ENCODE measurements at regions not wholly inside any gene's neighbourhood (a gene's known extent, or its start where the extent isn't known, plus 50 kb on each side); places are given as distances from the start of the nearest gene placed in this dataset.

DNA sequence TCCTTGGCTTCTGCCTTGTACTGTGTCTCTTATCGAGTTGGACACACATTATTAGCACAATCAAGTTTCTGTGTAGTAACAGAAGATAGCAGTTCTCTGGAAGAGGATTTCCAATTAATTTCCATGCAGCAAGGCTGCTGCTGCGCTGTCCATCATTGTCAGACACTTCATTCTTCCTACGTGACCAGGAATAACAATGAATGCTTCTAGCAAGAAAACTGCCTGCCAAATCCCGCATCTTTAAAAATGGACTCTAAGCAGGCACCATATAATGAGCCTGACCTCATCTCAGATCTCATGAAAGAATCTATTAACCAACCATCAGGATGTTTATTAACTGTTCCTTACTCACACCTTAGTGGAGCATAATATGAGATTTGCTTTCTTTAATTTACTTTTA, 1067.7 kb upstream of the FAM98A start:
- H3K4me1 ChIP-seq: peaks cover 3% of the 10 kb centered on the region
- ATAC-seq (no peak), DNase-seq (no peak)
- TF ChIP-seq, protein P1, sequence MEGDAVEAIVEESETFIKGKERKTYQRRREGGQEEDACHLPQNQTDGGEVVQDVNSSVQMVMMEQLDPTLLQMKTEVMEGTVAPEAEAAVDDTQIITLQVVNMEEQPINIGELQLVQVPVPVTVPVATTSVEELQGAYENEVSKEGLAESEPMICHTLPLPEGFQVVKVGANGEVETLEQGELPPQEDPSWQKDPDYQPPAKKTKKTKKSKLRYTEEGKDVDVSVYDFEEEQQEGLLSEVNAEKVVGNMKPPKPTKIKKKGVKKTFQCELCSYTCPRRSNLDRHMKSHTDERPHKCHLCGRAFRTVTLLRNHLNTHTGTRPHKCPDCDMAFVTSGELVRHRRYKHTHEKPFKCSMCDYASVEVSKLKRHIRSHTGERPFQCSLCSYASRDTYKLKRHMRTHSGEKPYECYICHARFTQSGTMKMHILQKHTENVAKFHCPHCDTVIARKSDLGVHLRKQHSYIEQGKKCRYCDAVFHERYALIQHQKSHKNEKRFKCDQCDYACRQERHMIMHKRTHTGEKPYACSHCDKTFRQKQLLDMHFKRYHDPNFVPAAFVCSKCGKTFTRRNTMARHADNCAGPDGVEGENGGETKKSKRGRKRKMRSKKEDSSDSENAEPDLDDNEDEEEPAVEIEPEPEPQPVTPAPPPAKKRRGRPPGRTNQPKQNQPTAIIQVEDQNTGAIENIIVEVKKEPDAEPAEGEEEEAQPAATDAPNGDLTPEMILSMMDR (IDR thresholded peaks at IDR 0.05): no peak
- no peak for TF ChIP-seq POLR2A (IDR thresholded peaks at IDR 0.05)
- no peak overlapping the region for H3K27ac ChIP-seq
- no peak overlapping the region for H3K4me3 ChIP-seq
- H3K36me3 ChIP-seq (replicated peaks in 1 of 2; ENCODE audit: insufficient read depth in 1 of 2, low read depth in 2 of 2): no peaks in the 10 kb centered on the region
- 77 to 82% methylated on average over 4 of the region's 4 CpGs for WGBS, 2 donors
- intact Hi-C loops (cut with DNase I): no loop called here
- no peaks in the 10 kb centered on the region for H3K27me3 ChIP-seq
- no peaks in the 10 kb centered on the region for H3K9me3 ChIP-seq

DNA sequence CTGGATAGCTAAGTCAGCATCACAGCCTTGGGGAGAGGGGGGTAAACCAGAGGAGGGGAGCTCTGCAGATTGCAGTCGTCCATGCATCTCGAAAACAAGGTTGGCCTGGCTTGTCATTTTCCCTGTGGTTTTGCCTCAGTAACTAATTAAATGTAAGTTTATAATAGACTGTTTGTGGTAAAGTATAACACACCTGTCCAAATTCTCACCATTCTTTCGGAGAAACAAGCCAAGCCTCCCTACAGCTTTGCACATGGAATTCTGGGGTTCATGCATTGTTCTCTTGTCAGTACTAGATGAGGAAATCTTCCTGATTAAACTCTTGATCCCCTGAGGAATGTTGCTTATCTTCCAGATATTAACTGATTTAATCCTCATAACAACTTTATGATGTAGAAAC, 1065.2 kb upstream of the FAM98A start:
- H3K36me3 ChIP-seq (replicated peaks in 1 of 2; ENCODE audit: insufficient read depth in 1 of 2, low read depth in 2 of 2): no peaks in the 10 kb centered on the region
- H3K4me3 ChIP-seq: no peak overlapping the region
- intact Hi-C loops (cut with DNase I): no loop called here
- H3K9me3 ChIP-seq: no peaks in the 10 kb centered on the region
- no peak for DNase-seq
- 41 to 42% methylated on average over 3 of the region's 3 CpGs for WGBS, 2 donors
- peaks cover 3% of the 10 kb centered on the region for H3K4me1 ChIP-seq
- H3K27ac ChIP-seq: no peak overlapping the region
- no peak for TF ChIP-seq POLR2A (IDR thresholded peaks at IDR 0.05)
- TF ChIP-seq, protein P1 (IDR thresholded peaks at IDR 0.05): no peak
- no peak for ATAC-seq
- no peaks in the 10 kb centered on the region for H3K27me3 ChIP-seq

DNA sequence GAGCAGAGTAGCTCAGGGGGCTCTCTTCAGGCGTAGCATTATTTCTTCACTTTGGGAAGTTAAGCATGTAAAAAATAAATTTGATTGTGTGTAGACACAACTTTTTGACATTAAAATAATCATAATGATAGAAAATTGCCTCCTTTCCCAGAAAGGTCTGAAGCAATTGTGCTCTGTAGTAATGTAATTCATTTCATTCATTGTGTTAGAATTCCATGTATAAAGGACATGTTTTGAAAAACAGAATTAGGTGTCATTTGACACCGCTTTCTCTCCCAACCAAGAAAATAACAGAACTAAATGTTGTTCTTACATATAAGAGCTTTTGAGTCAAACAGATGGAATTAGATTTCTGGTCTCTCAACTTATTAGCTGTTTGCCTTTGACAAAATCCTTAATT, 1064.2 kb upstream of the FAM98A start:
- DNase-seq (no peak), ATAC-seq (no peak)
- H3K4me1 ChIP-seq: peaks cover 3% of the 10 kb centered on the region
- no peaks in the 10 kb centered on the region for H3K36me3 ChIP-seq (replicated peaks in 1 of 2; ENCODE audit: insufficient read depth in 1 of 2, low read depth in 2 of 2)
- WGBS, 2 donors: 84 to 92% methylated on average over 2 of the region's 2 CpGs
- H3K9me3 ChIP-seq: no peaks in the 10 kb centered on the region
- TF ChIP-seq, protein P1 (IDR thresholded peaks at IDR 0.05): no peak
- TF ChIP-seq POLR2A (IDR thresholded peaks at IDR 0.05): no peak
- H3K27ac ChIP-seq: no peak overlapping the region
- intact Hi-C loops (cut with DNase I): no loop called here
- no peak overlapping the region for H3K4me3 ChIP-seq
- H3K27me3 ChIP-seq: no peaks in the 10 kb centered on the region

DNA sequence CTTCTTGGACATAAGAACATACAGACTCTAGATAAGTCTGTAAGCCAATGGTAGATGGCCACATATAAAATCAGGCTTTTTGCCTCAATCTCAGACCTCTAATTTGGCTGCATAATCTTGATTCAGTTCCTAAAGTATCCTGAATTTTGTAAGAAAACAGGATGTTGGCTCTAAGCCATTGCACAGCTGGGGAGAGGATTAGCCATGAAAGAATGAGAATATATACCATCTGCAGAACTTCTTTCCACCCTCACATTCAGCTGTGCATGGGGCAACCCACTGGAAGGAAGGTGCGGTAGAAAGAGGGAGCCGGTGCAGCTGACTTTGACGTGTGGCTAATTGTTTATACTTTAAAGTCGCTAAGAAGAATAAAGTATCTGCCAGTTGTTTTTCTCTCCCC, 1061.6 kb upstream of the FAM98A start:
- intact Hi-C loops (cut with DNase I): no loop called here
- H3K9me3 ChIP-seq: no peaks in the 10 kb centered on the region
- TF ChIP-seq, protein P1 (IDR thresholded peaks at IDR 0.05): no peak
- TF ChIP-seq POLR2A (IDR thresholded peaks at IDR 0.05): no peak
- DNase-seq: no peak
- no peak overlapping the region for H3K4me3 ChIP-seq
- 77 to 85% methylated on average over 4 of the region's 4 CpGs for WGBS, 2 donors
- peaks cover 3% of the 10 kb centered on the region for H3K4me1 ChIP-seq
- ATAC-seq: no peak
- no peaks in the 10 kb centered on the region for H3K36me3 ChIP-seq (replicated peaks in 1 of 2; ENCODE audit: insufficient read depth in 1 of 2, low read depth in 2 of 2)
- H3K27me3 ChIP-seq: no peaks in the 10 kb centered on the region
- H3K27ac ChIP-seq: no peak overlapping the region

DNA sequence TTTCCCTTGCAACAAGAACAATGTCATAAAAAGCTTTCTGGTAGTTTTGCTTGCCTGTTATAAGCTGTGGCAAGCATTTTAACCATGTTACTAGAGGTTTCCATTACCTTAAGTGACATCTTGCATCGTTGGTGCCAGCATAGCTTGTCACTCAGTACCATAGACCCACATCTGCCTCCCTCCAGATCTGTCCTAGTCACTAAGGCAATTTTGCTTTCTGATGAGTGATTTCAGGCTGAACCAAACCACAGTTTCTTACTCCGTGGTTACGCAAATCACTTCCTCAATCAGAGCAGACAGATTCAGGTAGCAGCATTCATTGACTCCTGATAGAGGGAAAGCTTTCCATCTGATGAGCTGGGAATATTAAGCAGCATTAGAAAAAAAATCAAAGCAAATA, 1057.5 kb upstream of the FAM98A start:
- no peak for DNase-seq
- TF ChIP-seq, protein P1 (IDR thresholded peaks at IDR 0.05): no peak
- TF ChIP-seq POLR2A (IDR thresholded peaks at IDR 0.05): no peak
- Histone ChIP-seq H3K4me3 (no peak overlapping the region), H3K27me3 (no peaks in the 10 kb centered on the region), H3K36me3 (replicated peaks in 1 of 2; ENCODE audit: insufficient read depth in 1 of 2, low read depth in 2 of 2) (no peaks in the 10 kb centered on the region), H3K27ac (no peak overlapping the region), H3K9me3 (no peaks in the 10 kb centered on the region), H3K4me1 (no peaks in the 10 kb centered on the region)
- WGBS, 2 donors: 59 to 62% methylated on average over 3 of the region's 3 CpGs
- no peak for ATAC-seq
- intact Hi-C loops (cut with DNase I): no loop called here
